ENCODE measurements at regions not wholly inside any gene's neighbourhood (a gene's known extent, or its start where the extent isn't known, plus 50 kb on each side); places are given as distances from the start of the nearest gene placed in this dataset.

- H3K4me3 ChIP-seq, result no peak overlapping the region
- Mint-ChIP-seq H3K36me3 (ENCODE audit: low read depth) (peaks cover 9% of the 10 kb centered on the region; the same call in 2 of the 3 replicates), H3K4me1 (no peaks in the 10 kb centered on the region), H3K9me3 (peaks cover 12% of the 10 kb centered on the region), H3K27ac (no peak overlapping the region), H3K4me3 (no peak overlapping the region), H3K27me3 (ENCODE audit: insufficient read depth, low read depth, poor library complexity) (no peaks in the 10 kb centered on the region)
- TF ChIP-seq, protein P1, sequence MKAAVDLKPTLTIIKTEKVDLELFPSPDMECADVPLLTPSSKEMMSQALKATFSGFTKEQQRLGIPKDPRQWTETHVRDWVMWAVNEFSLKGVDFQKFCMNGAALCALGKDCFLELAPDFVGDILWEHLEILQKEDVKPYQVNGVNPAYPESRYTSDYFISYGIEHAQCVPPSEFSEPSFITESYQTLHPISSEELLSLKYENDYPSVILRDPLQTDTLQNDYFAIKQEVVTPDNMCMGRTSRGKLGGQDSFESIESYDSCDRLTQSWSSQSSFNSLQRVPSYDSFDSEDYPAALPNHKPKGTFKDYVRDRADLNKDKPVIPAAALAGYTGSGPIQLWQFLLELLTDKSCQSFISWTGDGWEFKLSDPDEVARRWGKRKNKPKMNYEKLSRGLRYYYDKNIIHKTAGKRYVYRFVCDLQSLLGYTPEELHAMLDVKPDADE (IDR thresholded peaks at IDR 0.05), result no peak
- TF ChIP-seq ZNF331 (CRISPR knock-in tag; IDR thresholded peaks at IDR 0.05; ENCODE audit: low read depth) (no peak), POLR2AphosphoS5 (IDR thresholded peaks at IDR 0.05; ENCODE audit: low read depth) (no peak), EZH2 (IDR thresholded peaks at IDR 0.05; ENCODE audit: low read depth, unreplicated experiment) (no peak), NANOG (IDR thresholded peaks at IDR 0.05; ENCODE audit: borderline replicate concordance) (no peak), JUNB (IDR thresholded peaks at IDR 0.05; ENCODE audit: unreplicated experiment) (no peak), REST (IDR thresholded peaks at IDR 0.05; ENCODE audit: unreplicated experiment) (no peak), EZH2phosphoT487 (IDR thresholded peaks at IDR 0.05; ENCODE audit: unreplicated experiment) (no peak), STAT1 (IDR thresholded peaks at IDR 0.05; ENCODE audit: unreplicated experiment) (no peak), ZNF114 (CRISPR knock-in tag; IDR thresholded peaks at IDR 0.05) (no peak), CREB1 (CRISPR knock-in tag; IDR thresholded peaks at IDR 0.05; ENCODE audit: low read depth) (no peak)
- TF ChIP-seq, protein P2, sequence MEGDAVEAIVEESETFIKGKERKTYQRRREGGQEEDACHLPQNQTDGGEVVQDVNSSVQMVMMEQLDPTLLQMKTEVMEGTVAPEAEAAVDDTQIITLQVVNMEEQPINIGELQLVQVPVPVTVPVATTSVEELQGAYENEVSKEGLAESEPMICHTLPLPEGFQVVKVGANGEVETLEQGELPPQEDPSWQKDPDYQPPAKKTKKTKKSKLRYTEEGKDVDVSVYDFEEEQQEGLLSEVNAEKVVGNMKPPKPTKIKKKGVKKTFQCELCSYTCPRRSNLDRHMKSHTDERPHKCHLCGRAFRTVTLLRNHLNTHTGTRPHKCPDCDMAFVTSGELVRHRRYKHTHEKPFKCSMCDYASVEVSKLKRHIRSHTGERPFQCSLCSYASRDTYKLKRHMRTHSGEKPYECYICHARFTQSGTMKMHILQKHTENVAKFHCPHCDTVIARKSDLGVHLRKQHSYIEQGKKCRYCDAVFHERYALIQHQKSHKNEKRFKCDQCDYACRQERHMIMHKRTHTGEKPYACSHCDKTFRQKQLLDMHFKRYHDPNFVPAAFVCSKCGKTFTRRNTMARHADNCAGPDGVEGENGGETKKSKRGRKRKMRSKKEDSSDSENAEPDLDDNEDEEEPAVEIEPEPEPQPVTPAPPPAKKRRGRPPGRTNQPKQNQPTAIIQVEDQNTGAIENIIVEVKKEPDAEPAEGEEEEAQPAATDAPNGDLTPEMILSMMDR (conservative IDR thresholded peaks at IDR 0.05; ENCODE audit: low read depth in 2 of 2), result no peak
- TF ChIP-seq, protein P3, sequence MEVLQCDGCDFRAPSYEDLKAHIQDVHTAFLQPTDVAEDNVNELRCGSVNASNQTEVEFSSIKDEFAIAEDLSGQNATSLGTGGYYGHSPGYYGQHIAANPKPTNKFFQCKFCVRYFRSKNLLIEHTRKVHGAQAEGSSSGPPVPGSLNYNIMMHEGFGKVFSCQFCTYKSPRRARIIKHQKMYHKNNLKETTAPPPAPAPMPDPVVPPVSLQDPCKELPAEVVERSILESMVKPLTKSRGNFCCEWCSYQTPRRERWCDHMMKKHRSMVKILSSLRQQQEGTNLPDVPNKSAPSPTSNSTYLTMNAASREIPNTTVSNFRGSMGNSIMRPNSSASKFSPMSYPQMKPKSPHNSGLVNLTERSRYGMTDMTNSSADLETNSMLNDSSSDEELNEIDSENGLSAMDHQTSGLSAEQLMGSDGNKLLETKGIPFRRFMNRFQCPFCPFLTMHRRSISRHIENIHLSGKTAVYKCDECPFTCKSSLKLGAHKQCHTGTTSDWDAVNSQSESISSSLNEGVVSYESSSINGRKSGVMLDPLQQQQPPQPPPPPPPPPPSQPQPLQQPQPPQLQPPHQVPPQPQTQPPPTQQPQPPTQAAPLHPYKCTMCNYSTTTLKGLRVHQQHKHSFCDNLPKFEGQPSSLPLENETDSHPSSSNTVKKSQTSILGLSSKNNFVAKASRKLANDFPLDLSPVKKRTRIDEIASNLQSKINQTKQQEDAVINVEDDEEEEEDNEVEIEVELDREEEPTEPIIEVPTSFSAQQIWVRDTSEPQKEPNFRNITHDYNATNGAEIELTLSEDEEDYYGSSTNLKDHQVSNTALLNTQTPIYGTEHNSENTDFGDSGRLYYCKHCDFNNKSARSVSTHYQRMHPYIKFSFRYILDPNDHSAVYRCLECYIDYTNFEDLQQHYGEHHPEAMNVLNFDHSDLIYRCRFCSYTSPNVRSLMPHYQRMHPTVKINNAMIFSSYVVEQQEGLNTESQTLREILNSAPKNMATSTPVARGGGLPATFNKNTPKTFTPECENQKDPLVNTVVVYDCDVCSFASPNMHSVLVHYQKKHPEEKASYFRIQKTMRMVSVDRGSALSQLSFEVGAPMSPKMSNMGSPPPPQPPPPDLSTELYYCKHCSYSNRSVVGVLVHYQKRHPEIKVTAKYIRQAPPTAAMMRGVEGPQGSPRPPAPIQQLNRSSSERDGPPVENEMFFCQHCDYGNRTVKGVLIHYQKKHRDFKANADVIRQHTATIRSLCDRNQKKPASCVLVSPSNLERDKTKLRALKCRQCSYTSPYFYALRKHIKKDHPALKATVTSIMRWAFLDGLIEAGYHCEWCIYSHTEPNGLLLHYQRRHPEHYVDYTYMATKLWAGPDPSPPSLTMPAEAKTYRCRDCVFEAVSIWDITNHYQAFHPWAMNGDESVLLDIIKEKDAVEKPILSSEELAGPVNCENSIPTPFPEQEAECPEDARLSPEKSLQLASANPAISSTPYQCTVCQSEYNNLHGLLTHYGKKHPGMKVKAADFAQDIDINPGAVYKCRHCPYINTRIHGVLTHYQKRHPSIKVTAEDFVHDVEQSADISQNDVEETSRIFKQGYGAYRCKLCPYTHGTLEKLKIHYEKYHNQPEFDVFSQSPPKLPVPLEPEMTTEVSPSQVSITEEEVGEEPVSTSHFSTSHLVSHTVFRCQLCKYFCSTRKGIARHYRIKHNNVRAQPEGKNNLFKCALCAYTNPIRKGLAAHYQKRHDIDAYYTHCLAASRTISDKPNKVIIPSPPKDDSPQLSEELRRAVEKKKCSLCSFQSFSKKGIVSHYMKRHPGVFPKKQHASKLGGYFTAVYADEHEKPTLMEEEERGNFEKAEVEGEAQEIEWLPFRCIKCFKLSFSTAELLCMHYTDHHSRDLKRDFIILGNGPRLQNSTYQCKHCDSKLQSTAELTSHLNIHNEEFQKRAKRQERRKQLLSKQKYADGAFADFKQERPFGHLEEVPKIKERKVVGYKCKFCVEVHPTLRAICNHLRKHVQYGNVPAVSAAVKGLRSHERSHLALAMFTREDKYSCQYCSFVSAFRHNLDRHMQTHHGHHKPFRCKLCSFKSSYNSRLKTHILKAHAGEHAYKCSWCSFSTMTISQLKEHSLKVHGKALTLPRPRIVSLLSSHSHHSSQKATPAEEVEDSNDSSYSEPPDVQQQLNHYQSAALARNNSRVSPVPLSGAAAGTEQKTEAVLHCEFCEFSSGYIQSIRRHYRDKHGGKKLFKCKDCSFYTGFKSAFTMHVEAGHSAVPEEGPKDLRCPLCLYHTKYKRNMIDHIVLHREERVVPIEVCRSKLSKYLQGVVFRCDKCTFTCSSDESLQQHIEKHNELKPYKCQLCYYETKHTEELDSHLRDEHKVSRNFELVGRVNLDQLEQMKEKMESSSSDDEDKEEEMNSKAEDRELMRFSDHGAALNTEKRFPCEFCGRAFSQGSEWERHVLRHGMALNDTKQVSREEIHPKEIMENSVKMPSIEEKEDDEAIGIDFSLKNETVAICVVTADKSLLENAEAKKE (CRISPR knock-in tag; IDR thresholded peaks at IDR 0.05), result no peak
- H3K4me2 ChIP-seq, result no peak overlapping the region
- no peaks in the 10 kb centered on the region for H3K4me1 ChIP-seq (ENCODE audit: insufficient read depth)
- H4K20me1 ChIP-seq (replicated peaks; ENCODE audit: insufficient read depth), result no peaks in the 10 kb centered on the region
- H3K27me3 ChIP-seq (ENCODE audit: insufficient read depth), result no peaks in the 10 kb centered on the region
- no peak overlapping the region for H2AFZ ChIP-seq
- no peaks in the 10 kb centered on the region for H3K79me2 ChIP-seq (replicated peaks; ENCODE audit: insufficient read depth)
- H3K27ac ChIP-seq (ENCODE audit: low read depth), result no peak overlapping the region
- ATAC-seq (no peak), DNase-seq (ENCODE audit: low spot score) (no peak)
- peaks cover 22% of the 10 kb centered on the region for H3K9me2 ChIP-seq (ENCODE audit: insufficient read depth)
- H3K36me3 ChIP-seq (ENCODE audit: insufficient read depth), result no peaks in the 10 kb centered on the region
- H3F3A ChIP-seq (replicated peaks; ENCODE audit: low read depth), result no peaks in the 10 kb centered on the region
These were observed 683.7 kb downstream of the PDHA2 start for GRCh38 chr4:96523611-96524010.

All from GM23338 (cell line).